Neural progenitor cell (in vitro differentiated cells): ENCODE measurements at regions not wholly inside any gene's neighbourhood (a gene's known extent, or its start where the extent isn't known, plus 50 kb on each side); places are given as distances from the start of the nearest gene placed in this dataset.

Source experiments
- CTCF ChIP-seq: fragments of 200-600 bp; sonication (generic); IDR thresholded peaks from 2 replicates; pipeline ENCODE4 v1.5.1; 2017; ENCODE audit warnings: antibody characterized with exemption, mild to moderate bottlenecking
- EZH2 ChIP-seq: fragments of 200-600 bp; sonication (generic); IDR thresholded peaks from 2 replicates; pipeline ENCODE4 v1.6.1; 2017; ENCODE audit warnings: antibody characterized with exemption, mild to moderate bottlenecking, moderate library complexity

GRCh38 chr4:41385481-41385880 is 128.8 kb downstream of the UCHL1 start:
- TF ChIP-seq CTCF, result no peak
- TF ChIP-seq EZH2, result no peak
